Sigmoid colon (tissue), 4 donors: ENCODE measurements at regions not wholly inside any gene's neighbourhood (a gene's known extent, or its start where the extent isn't known, plus 50 kb on each side); places are given as distances from the start of the nearest gene placed in this dataset.

ENCODE experiments used
- EP300 ChIP-seq, 4 donors: sonication (generic); formaldehyde crosslinking; IDR thresholded peaks; one replicate each; pipeline ENCODE4 v1.6.1; 2017; ENCODE audit warnings: antibody characterized with exemption in 4 of 4
- POLR2A ChIP-seq, 2 donors: fragments of 450-650 bp; IDR thresholded peaks; one replicate each; pipeline ENCODE4 v1.6.1; 2016; ENCODE audit warnings: antibody characterized with exemption in 2 of 2, mild to moderate bottlenecking in 2 of 2, moderate library complexity in 2 of 2
- TF ChIP-seq, protein P1 (sequence below), 4 experiments: fragments of 450-650 bp in 3 of 4; fragments of 200-600 bp in 1 of 4; IDR thresholded peaks; one replicate each; pipeline ENCODE4 v1.5.1; 2016 to 2019; ENCODE audit warnings: antibody characterized with exemption in 4 of 4, mild to moderate bottlenecking in 3 of 4, moderate library complexity in 2 of 4

DNA sequence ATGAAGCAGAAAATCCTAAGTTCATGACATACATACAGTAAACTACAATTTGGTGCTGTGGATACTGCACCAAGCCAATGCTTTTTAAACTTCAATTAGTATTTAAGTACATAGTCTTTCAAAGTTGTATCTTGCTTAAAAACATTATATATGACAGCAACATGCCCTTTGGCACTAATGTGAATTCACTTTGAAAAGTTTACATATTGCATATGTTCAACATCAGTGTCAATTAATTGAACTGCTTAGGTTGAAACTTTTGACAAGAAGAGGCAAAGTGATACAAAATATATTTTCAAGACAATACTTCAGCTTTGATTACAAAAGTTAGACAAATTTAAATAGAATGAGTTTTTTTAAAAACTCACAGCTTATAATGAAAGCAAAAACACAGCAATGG lies 119.4 kb upstream of the ROBO2 start:
- TF ChIP-seq, protein P1, sequence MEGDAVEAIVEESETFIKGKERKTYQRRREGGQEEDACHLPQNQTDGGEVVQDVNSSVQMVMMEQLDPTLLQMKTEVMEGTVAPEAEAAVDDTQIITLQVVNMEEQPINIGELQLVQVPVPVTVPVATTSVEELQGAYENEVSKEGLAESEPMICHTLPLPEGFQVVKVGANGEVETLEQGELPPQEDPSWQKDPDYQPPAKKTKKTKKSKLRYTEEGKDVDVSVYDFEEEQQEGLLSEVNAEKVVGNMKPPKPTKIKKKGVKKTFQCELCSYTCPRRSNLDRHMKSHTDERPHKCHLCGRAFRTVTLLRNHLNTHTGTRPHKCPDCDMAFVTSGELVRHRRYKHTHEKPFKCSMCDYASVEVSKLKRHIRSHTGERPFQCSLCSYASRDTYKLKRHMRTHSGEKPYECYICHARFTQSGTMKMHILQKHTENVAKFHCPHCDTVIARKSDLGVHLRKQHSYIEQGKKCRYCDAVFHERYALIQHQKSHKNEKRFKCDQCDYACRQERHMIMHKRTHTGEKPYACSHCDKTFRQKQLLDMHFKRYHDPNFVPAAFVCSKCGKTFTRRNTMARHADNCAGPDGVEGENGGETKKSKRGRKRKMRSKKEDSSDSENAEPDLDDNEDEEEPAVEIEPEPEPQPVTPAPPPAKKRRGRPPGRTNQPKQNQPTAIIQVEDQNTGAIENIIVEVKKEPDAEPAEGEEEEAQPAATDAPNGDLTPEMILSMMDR (IDR thresholded peaks at IDR 0.05) = no peak
- TF ChIP-seq POLR2A (IDR thresholded peaks at IDR 0.05) (no peak), EP300 (IDR thresholded peaks at IDR 0.05) (no peak)
